ENCODE measurements at regions not wholly inside any gene's neighbourhood (a gene's known extent, or its start where the extent isn't known, plus 50 kb on each side); places are given as distances from the start of the nearest gene placed in this dataset.

- Histone ChIP-seq H3K9me3 (no peaks in the 10 kb centered on the region), H3K4me1 (replicated peaks) (no peaks in the 10 kb centered on the region), H3K4me3 (no peak overlapping the region), H3K27ac (no peak overlapping the region), H3K36me3 (no peaks in the 10 kb centered on the region), H3K27me3 (replicated peaks; ENCODE audit: insufficient read depth) (no peaks in the 10 kb centered on the region)
- no peak for DNase-seq (ENCODE audit: low spot score)
- TF ChIP-seq, protein P1, sequence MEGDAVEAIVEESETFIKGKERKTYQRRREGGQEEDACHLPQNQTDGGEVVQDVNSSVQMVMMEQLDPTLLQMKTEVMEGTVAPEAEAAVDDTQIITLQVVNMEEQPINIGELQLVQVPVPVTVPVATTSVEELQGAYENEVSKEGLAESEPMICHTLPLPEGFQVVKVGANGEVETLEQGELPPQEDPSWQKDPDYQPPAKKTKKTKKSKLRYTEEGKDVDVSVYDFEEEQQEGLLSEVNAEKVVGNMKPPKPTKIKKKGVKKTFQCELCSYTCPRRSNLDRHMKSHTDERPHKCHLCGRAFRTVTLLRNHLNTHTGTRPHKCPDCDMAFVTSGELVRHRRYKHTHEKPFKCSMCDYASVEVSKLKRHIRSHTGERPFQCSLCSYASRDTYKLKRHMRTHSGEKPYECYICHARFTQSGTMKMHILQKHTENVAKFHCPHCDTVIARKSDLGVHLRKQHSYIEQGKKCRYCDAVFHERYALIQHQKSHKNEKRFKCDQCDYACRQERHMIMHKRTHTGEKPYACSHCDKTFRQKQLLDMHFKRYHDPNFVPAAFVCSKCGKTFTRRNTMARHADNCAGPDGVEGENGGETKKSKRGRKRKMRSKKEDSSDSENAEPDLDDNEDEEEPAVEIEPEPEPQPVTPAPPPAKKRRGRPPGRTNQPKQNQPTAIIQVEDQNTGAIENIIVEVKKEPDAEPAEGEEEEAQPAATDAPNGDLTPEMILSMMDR (IDR thresholded peaks at IDR 0.05) = no peak
- TF ChIP-seq POLR2A (IDR thresholded peaks at IDR 0.05) = no peak
- no peak for TF ChIP-seq POLR2AphosphoS5 (IDR thresholded peaks at IDR 0.05)
- intact Hi-C loops (cut with DNase I) = no loop called here
- WGBS = 40% methylated on average over 3 of the region's 3 CpGs
These were observed 534.3 kb downstream of the VRK1 start for GRCh38 chr14:97331526-97331925.

GRCh38 chr14:97336179-97336578, 539.0 kb downstream of the VRK1 start:
- no peak overlapping the region for H3K27ac ChIP-seq
- no peaks in the 10 kb centered on the region for H3K4me1 ChIP-seq (replicated peaks)
- DNase-seq (ENCODE audit: low spot score) = no peak
- H3K9me3 ChIP-seq = no peaks in the 10 kb centered on the region
- WGBS = 95% methylated on average over 1 of the region's 1 CpG
- H3K36me3 ChIP-seq = no peaks in the 10 kb centered on the region
- H3K27me3 ChIP-seq (replicated peaks; ENCODE audit: insufficient read depth) = no peaks in the 10 kb centered on the region
- TF ChIP-seq POLR2A (IDR thresholded peaks at IDR 0.05) = no peak
- no peak for TF ChIP-seq POLR2AphosphoS5 (IDR thresholded peaks at IDR 0.05)
- intact Hi-C loops (cut with DNase I) = no loop called here
- no peak overlapping the region for H3K4me3 ChIP-seq

DNA sequence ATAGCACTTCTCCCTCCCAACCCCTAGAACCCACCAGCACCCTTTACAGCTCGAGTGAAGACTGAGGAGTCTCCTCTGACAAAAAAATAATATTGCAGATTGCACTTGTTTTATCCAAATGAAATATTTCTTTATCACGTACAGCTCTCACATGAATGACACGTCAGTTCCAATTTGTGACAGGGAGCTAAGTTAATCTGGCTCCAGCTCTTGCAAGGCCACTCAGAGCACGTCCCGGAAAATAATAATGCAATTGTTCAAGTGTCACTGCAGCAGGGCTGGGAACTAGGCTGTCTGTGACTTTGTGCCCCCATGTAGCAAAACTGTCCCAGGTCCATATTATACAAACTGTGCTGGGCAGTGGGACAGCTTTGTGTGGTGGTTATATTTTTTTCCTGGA, 539.6 kb downstream of the VRK1 start:
- H3K27me3 ChIP-seq (replicated peaks; ENCODE audit: insufficient read depth) = no peaks in the 10 kb centered on the region
- no peak overlapping the region for H3K27ac ChIP-seq
- no peak overlapping the region for H3K4me3 ChIP-seq
- TF ChIP-seq POLR2A (IDR thresholded peaks at IDR 0.05) (no peak), POLR2AphosphoS5 (IDR thresholded peaks at IDR 0.05) (no peak)
- TF ChIP-seq, protein P1 (IDR thresholded peaks at IDR 0.05) = no peak
- no peaks in the 10 kb centered on the region for H3K4me1 ChIP-seq (replicated peaks)
- 78% methylated on average over 5 of the region's 5 CpGs for WGBS
- DNase-seq (ENCODE audit: low spot score) = no peak
- no peaks in the 10 kb centered on the region for H3K36me3 ChIP-seq
- intact Hi-C loops (cut with DNase I) = no loop called here
- H3K9me3 ChIP-seq = no peaks in the 10 kb centered on the region

DNA sequence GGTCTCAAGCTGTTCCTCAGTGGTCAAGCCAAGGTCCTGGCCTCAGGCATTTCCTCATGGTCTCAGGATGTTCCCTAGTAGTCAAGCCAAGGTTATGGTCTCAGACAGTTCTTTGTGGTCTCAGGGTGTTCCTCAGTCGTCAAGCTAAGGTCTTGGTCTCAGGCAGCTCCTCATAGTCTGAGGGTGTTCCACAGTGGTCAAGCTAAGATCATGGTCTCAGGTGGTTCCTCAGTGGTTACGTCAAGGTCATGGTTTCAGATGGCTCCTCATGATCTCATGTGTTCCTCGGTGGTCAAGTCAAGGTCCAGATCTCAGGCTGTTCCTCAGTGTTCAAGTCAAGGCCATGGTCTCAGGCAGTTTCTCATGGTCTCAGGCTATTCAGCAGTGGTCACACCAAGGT, 540.1 kb downstream of the VRK1 start:
- H3K36me3 ChIP-seq = no peaks in the 10 kb centered on the region
- H3K4me1 ChIP-seq (replicated peaks) = no peaks in the 10 kb centered on the region
- no peak overlapping the region for H3K4me3 ChIP-seq
- intact Hi-C loops (cut with DNase I) = no loop called here
- no peaks in the 10 kb centered on the region for H3K9me3 ChIP-seq
- WGBS = 76% methylated on average over 3 of the region's 3 CpGs
- H3K27ac ChIP-seq = no peak overlapping the region
- DNase-seq (ENCODE audit: low spot score) = no peak
- H3K27me3 ChIP-seq (replicated peaks; ENCODE audit: insufficient read depth) = no peaks in the 10 kb centered on the region
- TF ChIP-seq, protein P1 (IDR thresholded peaks at IDR 0.05) = no peak
- TF ChIP-seq POLR2A (IDR thresholded peaks at IDR 0.05) = no peak
- no peak for TF ChIP-seq POLR2AphosphoS5 (IDR thresholded peaks at IDR 0.05)

GRCh38 chr14:97337670-97338069, 540.5 kb downstream of the VRK1 start:
- no peaks in the 10 kb centered on the region for H3K27me3 ChIP-seq (replicated peaks; ENCODE audit: insufficient read depth)
- TF ChIP-seq POLR2A (IDR thresholded peaks at IDR 0.05) (no peak), POLR2AphosphoS5 (IDR thresholded peaks at IDR 0.05) (no peak)
- TF ChIP-seq, protein P1 (IDR thresholded peaks at IDR 0.05) = no peak
- DNase-seq (ENCODE audit: low spot score) = no peak
- H3K4me3 ChIP-seq = no peak overlapping the region
- WGBS = 60% methylated on average over 2 of the region's 2 CpGs
- no peak overlapping the region for H3K27ac ChIP-seq
- intact Hi-C loops (cut with DNase I) = no loop called here
- no peaks in the 10 kb centered on the region for H3K9me3 ChIP-seq
- no peaks in the 10 kb centered on the region for H3K36me3 ChIP-seq
- H3K4me1 ChIP-seq (replicated peaks) = no peaks in the 10 kb centered on the region

Data from prostate gland (tissue), 2 donors.